ENCODE measurements at regions not wholly inside any gene's neighbourhood (a gene's known extent, or its start where the extent isn't known, plus 50 kb on each side); places are given as distances from the start of the nearest gene placed in this dataset.
"Not testable (repeated sequence)": the region's sequence is repeated elsewhere in the genome, so short reads cannot be mapped to it uniquely, and the experiment has no call there.

DNA sequence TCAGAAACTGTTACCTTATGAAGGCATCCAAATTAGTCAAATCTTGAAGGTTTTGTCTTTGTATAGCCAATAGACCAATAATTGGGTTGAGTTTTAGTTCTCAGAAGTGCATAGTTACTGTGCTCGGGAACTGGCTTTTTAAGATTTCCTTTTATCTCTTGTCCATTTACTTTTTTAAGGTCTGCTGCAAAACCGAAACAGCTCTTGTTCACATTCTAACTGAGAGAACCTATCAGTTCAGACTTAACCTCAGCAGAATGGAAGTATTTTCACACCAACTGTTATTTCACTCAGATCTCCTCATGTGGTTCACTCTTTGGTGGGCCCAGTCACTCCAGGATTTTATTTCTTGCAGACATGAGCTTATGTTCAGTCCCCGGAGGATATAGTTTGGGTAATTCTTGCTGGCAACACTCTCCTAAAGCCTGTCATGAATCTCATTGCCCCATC is 55.5 kb downstream of the TPBG start:
- no peak for DNase-seq

GRCh38 chr6:82419859-82420258 is 56.2 kb downstream of the TPBG start:
- no peak for DNase-seq

DNA sequence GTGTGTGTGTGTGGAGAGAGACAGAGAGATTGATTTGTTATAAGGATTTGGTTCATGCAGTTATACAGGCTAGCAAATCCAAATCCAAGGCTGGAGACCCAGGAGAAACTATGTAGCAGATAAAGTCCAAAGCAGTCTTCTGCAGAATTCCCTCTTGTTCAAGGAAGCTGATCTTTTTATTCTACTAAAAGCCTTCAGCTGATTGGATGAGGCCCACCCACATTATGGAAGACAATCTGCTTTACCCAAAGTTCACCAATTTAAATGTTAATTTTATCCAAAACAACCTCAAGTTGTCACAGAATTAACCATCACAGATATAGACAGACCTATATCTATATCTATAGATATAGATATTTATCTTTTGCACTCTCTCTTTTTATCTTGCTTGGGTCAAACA is 67.0 kb downstream of the TPBG start:
- DNase-seq: no peak

- DNase-seq: no peak
Observed at GRCh38 chr6:82436740-82437139, 73.1 kb downstream of the TPBG start.

- DNase-seq: no peak
Observed at GRCh38 chr6:82437701-82438100, 74.1 kb downstream of the TPBG start.

DNA sequence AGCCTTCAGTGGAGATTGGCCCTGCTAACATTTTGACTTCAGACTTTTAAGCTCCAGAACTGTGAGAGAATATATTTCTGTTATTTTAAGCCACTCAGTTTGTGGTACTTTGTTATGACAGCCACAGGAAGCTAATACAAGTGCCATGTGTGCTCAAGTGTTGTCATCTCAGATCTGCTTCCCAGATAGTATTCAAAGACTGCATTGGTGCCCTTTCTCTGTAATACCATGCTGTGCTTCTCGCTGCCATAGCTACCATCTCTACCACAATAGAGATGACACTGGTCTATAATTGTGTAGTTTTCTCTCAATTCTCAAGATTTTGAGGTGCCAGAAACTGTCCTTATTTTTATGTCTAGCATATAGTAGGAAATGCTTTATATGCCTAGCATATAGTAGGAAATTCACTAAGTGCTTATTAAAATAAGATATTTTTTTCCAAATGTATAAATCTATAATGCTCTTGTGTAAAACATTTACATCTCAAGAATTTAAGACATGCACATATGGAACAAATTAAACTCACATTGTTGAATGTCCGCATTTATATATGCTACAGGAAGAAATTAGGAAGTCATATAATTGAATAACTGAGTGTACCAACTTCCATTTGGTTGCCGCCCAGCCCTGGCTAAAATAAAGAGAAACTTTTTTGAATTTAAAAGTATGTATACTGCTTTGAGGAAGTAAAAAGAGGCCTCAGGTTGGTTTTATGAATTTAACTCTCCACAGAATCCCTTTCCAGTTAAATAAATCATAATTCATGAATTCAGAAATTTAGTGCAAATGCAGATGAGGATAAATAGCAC is 77.6 kb downstream of the TPBG start:
- no peak for DNase-seq

GRCh38 chr6:82442061-82442719 is 78.6 kb downstream of the TPBG start:
- no peak for DNase-seq

DNA sequence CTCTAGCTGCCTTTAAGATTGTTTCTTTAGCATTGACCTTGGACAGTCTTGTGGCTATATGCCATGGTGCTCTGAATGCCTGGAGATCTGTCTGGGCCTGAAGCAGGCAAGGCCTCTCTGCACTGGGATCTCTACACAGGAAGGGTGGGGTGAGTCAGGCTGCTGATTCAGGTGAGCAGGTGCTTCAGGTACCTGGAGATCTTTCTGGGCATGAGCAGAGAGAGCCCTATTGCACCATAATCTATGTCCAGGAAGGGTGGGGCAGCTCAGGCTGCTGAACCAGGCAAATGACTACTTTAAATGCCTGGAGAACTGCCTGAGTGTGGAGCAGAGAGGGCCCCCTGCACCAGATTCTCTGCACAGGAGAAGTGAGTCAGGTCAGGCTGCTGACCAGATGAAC is 94.5 kb downstream of the TPBG start:
- no peak for DNase-seq

GRCh38 chr6:82458705-82459104 is 95.1 kb downstream of the TPBG start:
- no peak for DNase-seq

- no peak for DNase-seq
Observed at GRCh38 chr6:82461536-82461935, 97.9 kb downstream of the TPBG start.

- no peak for DNase-seq
Observed at GRCh38 chr6:82467338-82467737, 103.7 kb downstream of the TPBG start.

DNA sequence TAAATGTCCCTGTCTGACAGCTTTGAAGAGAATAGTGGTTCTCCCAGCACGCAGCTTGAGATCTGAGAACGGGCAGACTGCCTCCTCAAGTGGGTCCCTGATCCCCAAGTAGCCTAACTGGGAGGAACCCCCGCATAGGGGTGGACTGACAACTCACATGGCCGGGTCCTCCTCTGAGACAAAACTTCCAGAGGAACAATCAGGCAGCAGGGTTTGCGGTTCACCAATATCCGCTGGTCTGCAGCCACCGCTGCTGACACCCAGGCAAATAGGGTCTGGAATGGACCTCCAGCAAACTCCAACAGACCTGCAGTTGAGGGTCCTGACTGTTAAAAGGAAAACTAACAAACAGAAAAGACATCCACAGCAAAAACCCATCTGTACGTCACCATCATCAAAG is 106.5 kb downstream of the TPBG start:
- not testable (repeated sequence) for DNase-seq

DNA sequence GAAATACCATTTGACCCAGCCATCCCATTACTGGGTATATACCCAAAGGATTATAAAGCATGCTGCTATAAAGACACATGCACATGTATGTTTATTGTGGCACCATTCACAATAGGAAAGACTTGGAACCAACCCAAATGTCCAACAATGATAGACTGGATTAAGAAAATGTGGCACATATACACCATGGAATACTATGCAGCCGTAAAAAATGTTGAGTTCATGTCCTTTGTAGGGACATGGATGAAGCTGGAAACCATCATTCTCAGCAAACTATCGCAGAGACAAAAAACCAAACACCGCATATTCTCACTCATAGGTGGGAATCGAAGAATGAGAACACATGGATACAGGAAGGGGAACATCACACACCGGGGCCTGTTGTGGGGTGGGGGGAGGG is 111.5 kb downstream of the TPBG start:
- DNase-seq: not testable (repeated sequence)

DNA sequence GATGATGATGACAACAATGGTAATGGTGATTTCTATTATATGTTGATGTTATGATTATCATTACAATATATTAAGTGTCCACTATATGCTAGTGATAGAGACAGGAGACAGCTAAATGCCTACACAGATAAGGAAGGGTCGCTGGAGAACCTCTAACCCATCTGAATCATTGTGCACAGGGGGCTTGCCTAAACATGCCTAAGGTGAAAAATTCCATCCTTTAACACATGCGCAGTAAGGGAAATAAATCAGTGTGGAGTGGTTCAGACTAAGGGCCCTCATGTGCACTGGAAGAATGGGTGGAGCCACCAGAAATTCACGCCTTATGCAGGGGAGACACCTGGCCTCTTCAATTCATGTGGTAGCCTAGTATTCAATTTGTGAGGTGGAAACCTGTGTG is 120.4 kb downstream of the TPBG start:
- no peak for DNase-seq

DNA sequence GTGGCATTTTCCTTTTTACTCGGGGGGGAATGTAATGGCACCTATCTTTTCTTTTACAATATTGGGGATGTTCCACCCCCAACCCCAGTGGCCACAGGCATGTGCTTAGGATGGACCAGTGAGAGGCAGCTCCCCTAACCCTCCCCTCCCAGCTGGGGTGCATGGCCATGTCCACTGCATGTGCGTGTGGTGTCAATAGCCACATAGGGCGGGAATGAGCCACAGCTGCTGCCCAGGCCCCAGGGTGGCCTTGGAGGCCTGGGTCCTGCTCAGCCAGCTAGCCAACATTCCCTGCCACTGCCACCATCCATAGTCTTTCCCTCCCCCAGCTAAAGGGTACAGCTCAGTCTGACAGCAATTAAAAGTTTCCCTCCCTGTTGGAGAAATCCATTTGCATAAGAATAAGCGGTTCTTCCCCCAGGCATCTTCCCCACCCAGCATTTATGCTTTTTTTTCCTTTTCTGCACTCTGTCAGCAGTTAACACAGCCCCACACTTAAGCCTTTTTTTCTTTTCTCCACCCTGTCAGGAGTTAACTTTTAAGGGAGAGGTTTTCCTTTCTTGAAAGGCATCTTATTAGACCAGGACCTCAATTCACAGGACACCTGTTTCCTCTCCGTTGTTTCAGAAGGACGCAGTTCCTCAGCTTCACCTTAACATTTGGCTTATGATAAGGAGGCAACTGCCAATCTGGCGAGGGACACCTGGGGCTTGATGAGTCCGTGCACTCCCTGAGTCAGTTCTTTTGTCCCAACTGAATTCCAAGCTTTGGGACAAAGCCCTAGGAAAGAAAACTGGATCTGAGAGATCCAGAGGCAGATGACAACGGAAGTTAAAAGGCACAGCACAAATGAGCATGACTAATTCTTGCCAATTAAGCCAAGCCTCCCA is 121.4 kb downstream of the TPBG start:
- DNase-seq: no peak

- no peak for DNase-seq
Observed at GRCh38 chr6:82487895-82488294, 124.3 kb downstream of the TPBG start.

DNA sequence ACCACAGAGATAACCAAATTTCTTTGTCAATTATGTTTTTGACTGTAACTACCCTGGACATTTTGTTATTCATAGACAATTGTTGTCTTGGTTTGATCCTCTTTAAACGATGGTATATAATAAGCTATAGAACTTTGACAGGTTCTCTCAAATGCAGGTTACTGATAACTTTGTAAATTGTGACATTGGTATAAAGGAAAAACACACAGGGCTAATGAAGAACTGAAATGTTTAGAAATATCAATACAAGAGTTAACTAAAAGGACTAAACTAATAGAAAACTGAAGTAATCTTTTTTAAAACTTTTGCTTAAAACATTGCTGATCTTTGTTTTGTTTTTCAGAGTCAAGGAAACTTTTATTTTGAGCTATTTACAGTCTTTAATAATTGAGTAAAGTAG is 124.8 kb downstream of the TPBG start:
- no peak for DNase-seq

GRCh38 chr6:82492134-82492533 is 128.5 kb downstream of the TPBG start:
- no peak for DNase-seq

- DNase-seq: no peak
Observed at GRCh38 chr6:82493467-82493866, 129.8 kb downstream of the TPBG start.

DNA sequence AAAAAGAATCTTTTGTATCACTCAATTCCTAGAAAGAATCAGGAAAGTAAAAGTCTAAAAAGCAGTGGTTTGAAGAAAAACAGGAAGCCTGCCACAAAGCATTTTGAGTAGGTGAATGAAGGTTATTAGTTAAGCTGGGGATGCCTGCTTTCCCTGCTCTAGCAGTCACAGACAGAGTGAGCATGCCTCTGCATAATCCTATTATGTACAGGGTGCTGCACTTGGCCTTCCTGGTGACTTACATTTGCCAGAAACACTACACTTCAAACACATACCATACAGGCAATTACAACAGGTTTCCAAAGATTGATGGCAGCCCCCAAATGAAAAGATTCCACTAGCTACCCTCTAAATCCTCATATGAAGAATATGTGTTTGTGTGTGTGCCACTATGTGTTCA is 130.8 kb downstream of the TPBG start:
- DNase-seq: no peak

GRCh38 chr6:82501901-82502300 is 138.3 kb downstream of the TPBG start:
- not testable (repeated sequence) for DNase-seq

DNA sequence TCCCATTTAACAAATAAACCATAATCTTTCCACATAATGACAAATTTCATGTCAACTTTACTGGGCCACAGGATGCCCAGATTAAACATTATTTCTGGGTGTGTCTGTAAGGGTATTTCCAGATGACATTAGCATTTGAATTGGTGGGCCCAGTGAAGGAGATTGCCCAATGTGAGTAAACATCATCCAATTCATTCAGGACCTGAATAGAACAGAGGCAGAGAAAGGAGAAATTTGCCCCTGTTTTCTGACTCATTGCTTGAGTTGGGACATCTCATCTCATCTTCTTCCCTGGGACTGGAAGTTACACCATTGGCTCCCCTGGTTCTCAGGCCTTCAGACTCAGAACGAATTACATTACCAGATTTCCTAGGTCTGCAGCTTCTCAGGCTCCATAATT is 142.9 kb downstream of the TPBG start:
- DNase-seq: no peak

GRCh38 chr6:82507112-82507511 is 143.5 kb downstream of the TPBG start:
- DNase-seq: no peak

DNA sequence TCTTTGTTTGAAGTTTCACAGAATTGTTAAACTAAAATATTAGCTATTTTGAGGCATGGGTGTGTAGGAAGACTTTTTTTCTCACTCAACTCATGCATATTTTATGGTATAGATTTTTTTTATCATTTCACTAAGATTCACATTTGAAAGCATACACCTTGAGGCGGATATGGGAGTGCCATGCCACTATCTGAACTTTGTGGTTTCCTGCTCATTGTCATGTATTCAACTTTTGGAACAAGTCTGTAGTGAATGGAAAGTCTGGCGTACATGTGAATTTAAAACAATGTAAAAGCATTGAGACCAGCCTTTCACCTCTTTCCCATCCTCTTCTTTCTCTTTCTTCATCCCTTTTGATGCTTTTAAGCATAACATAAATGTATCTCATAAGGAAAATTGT is 147.9 kb downstream of the TPBG start:
- DNase-seq: no peak
